Left lobe of liver (tissue), 2 donors: ENCODE measurements at regions not wholly inside any gene's neighbourhood (a gene's known extent, or its start where the extent isn't known, plus 50 kb on each side); places are given as distances from the start of the nearest gene placed in this dataset.

ENCODE experiments used
- ATAC-seq: fragments of 200-7000 bp; cut with Tn5 transposase; one replicate; pipeline ENCODE4 v1.9.1; 2020; ENCODE audit warnings: mild to moderate bottlenecking, moderate library complexity
- DNase-seq: peaks from one replicate; pipeline ENCODE4 v3.0.0-alpha.2; 2020; ENCODE audit warnings: low spot score
- donor health status: DM: no; HTN: no; CAD: no; lungs with moderate emphysema.
- donor health status: DM: no; HTN: yes; CAD: no.

DNA sequence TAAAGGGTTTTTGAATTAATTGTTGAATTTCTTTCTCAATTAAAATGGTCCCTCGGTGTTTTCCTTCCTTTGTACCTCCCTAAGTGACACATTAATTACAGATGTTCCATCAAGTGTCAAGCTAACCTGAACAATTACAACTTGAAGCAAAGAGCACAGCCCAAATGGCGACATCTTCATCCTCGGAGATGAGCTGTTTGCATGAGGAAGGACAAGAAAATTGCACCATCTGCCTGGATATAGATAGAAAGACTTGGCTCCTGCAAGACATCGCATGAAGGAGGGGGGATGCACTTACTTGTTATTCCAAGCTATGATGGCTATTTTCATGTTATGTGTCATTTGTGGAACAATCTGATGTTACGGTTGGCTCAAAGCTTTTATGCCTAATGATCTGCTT lies 86.4 kb upstream of the ZKSCAN2 start:
- ATAC-seq (no peak), DNase-seq (no peak)

- ATAC-seq (no peak), DNase-seq (no peak)
Measured at GRCh38 chr16:25340973-25341372, 83.3 kb upstream of the ZKSCAN2 start.

- no peak for DNase-seq
Measured at GRCh38 chr16:25317732-25318316, 60.2 kb upstream of the ZKSCAN2 start.

DNA sequence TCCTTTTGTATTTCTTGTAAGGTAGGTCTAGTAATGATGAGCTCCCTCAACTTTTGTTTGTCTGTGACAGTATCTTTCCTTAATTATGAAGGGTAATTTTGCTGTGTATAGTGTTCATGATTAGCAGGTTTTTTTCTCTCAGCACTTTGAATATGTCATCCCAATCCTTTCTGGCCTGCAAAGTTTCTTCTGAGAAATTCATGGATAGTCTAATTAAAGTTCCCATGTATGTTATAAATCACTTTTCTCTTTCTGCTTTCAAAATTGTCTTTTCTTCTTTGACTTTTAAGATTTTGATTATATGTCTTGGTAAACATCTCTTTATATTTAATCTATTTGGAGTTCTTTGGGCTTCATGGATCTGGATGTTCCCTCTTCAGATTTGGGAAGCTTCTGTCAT lies 54.3 kb upstream of the ZKSCAN2 start:
- ATAC-seq, result no peak

More at GRCh38 chr16:25317732-25318316, 60.2 kb upstream of the ZKSCAN2 start:
- ATAC-seq, result no peak

DNA sequence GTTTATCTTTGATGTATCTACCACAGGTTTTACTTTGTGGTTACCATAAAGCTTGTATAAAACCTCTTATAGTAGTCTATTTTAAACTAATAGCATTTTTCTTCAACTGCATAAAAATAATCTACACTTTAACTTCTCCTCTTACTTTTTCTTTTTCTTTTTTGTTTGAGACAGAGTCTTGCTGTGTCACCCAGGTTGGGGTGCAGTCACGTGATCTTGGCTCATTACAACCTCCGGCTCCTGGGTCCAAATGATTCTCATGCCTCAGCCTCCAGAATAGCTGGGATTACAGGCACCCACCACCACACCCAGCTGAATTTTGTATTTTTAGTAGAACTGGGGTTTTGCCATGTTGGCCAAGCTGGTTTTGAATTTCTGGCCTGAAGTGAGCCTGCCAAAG lies 53.4 kb upstream of the ZKSCAN2 start:
- ATAC-seq (no peak), DNase-seq (no peak)

More for the DNA sequence above, 54.3 kb upstream of the ZKSCAN2 start:
- DNase-seq, result no peak
